ENCODE measurements at regions not wholly inside any gene's neighbourhood (a gene's known extent, or its start where the extent isn't known, plus 50 kb on each side); places are given as distances from the start of the nearest gene placed in this dataset.

DNA sequence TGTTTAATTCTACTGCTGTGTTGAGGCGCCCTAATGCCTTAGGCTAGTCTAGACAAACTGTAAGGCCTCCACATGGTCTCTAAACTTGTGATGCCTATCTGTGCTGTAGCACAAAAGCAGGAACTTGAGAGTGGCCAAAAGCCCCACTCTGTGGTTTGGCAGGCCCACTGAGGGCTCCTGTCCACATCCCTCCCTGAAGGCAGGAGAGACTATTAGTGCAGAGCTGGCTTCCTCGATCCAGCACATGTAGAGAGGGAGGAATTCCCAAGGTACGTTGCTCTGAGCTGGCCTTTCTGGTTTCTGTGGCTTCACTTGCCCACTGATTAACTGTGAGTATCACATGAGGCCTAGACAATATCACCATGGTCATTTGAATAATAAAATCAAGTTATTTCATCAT is 90.6 kb downstream of the POLR2M start (continued):
- TF ChIP-seq, protein P1, sequence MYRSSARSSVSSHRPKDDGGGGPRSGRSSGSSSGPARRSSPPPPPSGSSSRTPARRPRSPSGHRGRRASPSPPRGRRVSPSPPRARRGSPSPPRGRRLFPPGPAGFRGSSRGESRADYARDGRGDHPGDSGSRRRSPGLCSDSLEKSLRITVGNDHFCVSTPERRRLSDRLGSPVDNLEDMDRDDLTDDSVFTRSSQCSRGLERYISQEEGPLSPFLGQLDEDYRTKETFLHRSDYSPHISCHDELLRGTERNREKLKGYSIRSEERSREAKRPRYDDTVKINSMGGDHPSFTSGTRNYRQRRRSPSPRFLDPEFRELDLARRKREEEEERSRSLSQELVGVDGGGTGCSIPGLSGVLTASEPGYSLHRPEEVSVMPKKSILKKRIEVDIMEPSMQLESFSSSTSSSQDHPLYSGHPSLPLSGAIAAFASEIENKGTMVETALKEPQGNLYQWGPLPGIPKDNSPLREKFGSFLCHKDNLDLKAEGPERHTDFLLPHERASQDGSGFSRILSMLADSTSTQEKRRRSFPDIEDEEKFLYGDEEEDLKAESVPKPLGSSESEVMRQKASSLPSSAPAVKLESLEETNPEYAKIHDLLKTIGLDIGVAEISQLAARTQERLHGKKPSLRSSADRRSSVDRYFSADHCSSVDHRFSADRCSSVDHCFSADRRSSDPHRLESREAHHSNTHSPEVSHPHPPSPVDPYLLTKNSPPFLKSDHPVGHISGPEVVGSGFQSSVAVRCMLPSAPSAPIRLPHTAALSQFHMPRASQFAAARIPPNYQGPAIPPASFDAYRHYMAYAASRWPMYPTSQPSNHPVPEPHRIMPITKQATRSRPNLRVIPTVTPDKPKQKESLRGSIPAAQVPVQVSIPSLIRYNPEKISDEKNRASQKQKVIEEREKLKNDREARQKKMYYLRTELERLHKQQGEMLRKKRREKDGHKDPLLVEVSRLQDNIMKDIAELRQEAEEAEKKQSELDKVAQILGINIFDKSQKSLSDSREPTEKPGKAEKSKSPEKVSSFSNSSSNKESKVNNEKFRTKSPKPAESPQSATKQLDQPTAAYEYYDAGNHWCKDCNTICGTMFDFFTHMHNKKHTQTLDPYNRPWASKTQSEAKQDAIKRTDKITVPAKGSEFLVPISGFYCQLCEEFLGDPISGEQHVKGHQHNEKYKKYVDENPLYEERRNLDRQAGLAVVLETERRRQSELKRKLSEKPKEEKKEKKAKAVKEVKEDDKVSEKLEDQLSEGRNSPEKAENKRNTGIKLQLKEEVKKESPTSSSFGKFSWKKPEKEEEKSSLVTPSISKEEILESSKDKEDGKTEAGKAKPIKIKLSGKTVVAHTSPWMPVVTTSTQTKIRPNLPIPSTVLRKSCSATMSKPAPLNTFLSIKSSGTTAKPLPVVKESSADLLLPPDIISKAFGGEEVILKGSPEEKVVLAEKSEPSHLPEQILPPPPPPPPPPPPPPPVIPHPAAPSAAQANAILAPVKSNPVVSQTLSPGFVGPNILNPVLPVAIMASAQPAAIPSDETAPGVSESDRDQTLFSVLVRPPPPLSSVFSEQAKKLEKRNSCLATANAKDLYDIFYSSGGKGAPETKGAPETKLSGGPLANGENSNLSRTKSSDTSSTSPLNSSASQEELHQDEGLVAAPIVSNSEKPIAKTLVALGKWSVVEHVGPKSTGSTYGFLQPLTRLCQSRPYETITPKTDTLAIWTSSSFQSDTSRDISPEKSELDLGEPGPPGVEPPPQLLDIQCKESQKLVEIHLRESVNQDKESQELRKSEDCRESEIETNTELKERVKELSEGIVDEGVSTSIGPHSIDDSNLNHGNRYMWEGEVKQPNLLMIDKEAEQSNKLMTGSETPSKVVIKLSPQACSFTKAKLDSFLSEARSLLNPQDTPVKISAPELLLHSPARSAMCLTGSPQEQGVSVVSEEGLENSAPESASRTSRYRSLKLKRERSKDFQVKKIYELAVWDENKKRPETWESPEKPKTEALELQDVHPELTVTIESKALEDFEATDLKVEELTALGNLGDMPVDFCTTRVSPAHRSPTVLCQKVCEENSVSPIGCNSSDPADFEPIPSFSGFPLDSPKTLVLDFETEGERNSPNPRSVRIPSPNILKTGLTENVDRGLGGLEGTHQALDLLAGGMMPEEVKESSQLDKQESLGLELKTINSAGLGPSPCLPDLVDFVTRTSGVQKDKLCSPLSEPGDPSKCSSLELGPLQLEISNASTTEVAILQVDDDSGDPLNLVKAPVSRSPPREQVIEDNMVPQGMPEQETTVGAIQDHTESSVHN (CRISPR knock-in tag; IDR thresholded peaks at IDR 0.05), result no peak

DNA sequence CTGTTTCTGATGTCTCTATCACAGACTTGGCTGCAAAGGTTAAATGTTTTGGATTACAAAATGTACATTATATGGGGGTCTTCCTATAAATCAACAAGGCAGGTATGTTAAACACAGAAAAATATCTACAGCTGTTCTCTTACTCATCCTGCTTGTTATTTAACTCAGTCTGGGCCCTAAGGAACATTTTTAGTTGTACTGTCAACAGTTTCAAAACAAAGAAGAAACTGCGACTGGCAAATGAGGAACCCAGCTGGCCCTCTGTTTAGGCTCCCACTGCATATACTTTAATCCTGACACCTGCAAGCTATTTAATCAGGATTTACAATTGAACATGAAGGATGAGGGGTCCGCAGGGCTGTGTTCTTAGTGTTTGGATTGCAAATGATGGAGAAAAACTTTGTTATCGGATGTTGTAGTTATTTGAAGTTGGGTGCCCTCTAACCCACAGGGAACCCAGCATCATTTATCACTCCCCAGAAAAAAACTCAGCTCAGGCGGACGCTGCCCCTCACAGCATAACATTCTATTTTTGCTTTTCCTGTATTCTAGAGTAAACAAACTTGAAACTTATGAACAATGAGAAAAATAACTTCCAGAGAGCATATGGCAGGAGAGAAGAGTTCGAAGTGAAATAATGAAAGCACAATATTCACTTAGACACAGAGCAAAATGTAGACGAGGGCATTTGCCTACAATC is 91.2 kb downstream of the POLR2M start:
- POLR2A ChIA-PET, result no interaction called here
- no peak overlapping the region for H3K4me3 ChIP-seq (replicated peaks in 1 of 3; ENCODE audit: insufficient read depth in 1 of 3, low read depth in 2 of 3, low read length in 3 of 3)
- no peaks in the 10 kb centered on the region for H3K79me2 ChIP-seq (ENCODE audit: insufficient read depth, low read length)
- no peaks in the 10 kb centered on the region for H3K9me3 ChIP-seq (ENCODE audit: low read length)
- no peak for DNase-seq (ENCODE audit: low spot score)
- H2AFZ ChIP-seq (ENCODE audit: low read length), result no peak overlapping the region
- no peak overlapping the region for H3K27ac ChIP-seq (ENCODE audit: extremely low read length, insufficient read depth, low read length)
- H3K4me1 ChIP-seq (ENCODE audit: insufficient read depth, low read length), result no peaks in the 10 kb centered on the region
- intact Hi-C loops (cut with micrococcal nuclease; ENCODE audit: unreplicated experiment) (no loop called here), in situ Hi-C loops (cut with HindIII; ENCODE audit: extremely low pct_ligation_motif_present, low pct_unique_long_range_greater_than_20kb) (no loop called here)
- no TSS peak for BruUV-seq (replicated peaks)
- no peaks in the 10 kb centered on the region for H4K20me1 ChIP-seq (ENCODE audit: insufficient read depth, low read length)
- no peaks in the 10 kb centered on the region; a peak in 1 of 5 replicates for H3K27me3 ChIP-seq (ENCODE audit: control insufficient read depth in 1 of 2, insufficient read depth in 2 of 2, low read length in 2 of 2)
- CTCF ChIA-PET (ENCODE audit: low intra/inter-chr PET ratio, low total read pairs), result no interaction called here
- no peak for FAIRE-seq
- no peak for ATAC-seq
- no peak overlapping the region for H3K9ac ChIP-seq (ENCODE audit: insufficient read depth, low read depth, low read length)
- no peak overlapping the region for H3K4me2 ChIP-seq (ENCODE audit: low read depth, low read length)
- 27% methylated on average over 7 of the region's 7 CpGs for WGBS (ENCODE audit: low lambda C conversion rate)
- no peaks in the 10 kb centered on the region for H3K36me3 ChIP-seq (replicated peaks in 1 of 2; ENCODE audit: control insufficient read depth in 1 of 2, insufficient read depth in 2 of 2, low read length in 2 of 2)
- TF ChIP-seq, protein P2, sequence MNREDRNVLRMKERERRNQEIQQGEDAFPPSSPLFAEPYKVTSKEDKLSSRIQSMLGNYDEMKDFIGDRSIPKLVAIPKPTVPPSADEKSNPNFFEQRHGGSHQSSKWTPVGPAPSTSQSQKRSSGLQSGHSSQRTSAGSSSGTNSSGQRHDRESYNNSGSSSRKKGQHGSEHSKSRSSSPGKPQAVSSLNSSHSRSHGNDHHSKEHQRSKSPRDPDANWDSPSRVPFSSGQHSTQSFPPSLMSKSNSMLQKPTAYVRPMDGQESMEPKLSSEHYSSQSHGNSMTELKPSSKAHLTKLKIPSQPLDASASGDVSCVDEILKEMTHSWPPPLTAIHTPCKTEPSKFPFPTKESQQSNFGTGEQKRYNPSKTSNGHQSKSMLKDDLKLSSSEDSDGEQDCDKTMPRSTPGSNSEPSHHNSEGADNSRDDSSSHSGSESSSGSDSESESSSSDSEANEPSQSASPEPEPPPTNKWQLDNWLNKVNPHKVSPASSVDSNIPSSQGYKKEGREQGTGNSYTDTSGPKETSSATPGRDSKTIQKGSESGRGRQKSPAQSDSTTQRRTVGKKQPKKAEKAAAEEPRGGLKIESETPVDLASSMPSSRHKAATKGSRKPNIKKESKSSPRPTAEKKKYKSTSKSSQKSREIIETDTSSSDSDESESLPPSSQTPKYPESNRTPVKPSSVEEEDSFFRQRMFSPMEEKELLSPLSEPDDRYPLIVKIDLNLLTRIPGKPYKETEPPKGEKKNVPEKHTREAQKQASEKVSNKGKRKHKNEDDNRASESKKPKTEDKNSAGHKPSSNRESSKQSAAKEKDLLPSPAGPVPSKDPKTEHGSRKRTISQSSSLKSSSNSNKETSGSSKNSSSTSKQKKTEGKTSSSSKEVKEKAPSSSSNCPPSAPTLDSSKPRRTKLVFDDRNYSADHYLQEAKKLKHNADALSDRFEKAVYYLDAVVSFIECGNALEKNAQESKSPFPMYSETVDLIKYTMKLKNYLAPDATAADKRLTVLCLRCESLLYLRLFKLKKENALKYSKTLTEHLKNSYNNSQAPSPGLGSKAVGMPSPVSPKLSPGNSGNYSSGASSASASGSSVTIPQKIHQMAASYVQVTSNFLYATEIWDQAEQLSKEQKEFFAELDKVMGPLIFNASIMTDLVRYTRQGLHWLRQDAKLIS (CRISPR knock-in tag; IDR thresholded peaks at IDR 0.05), result no peak
- TF ChIP-seq THAP11 (CRISPR knock-in tag; IDR thresholded peaks at IDR 0.05) (no peak), ZNF772 (CRISPR knock-in tag; IDR thresholded peaks at IDR 0.05) (no peak), HDAC2 (CRISPR knock-in tag; IDR thresholded peaks at IDR 0.05) (no peak), TP53 (CRISPR knock-in tag; conservative IDR thresholded peaks at IDR 0.05) (no peak), NAIF1 (CRISPR knock-in tag; IDR thresholded peaks at IDR 0.05; ENCODE audit: borderline replicate concordance) (no peak), ZSCAN9 (CRISPR knock-in tag; IDR thresholded peaks at IDR 0.05; ENCODE audit: borderline replicate concordance) (no peak)
- TF ChIP-seq, protein P3, sequence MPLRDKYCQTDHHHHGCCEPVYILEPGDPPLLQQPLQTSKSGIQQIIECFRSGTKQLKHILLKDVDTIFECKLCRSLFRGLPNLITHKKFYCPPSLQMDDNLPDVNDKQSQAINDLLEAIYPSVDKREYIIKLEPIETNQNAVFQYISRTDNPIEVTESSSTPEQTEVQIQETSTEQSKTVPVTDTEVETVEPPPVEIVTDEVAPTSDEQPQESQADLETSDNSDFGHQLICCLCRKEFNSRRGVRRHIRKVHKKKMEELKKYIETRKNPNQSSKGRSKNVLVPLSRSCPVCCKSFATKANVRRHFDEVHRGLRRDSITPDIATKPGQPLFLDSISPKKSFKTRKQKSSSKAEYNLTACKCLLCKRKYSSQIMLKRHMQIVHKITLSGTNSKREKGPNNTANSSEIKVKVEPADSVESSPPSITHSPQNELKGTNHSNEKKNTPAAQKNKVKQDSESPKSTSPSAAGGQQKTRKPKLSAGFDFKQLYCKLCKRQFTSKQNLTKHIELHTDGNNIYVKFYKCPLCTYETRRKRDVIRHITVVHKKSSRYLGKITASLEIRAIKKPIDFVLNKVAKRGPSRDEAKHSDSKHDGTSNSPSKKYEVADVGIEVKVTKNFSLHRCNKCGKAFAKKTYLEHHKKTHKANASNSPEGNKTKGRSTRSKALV (CRISPR knock-in tag; IDR thresholded peaks at IDR 0.05), result no peak

All from HepG2 (cell line).